ENCODE measurements at regions not wholly inside any gene's neighbourhood (a gene's known extent, or its start where the extent isn't known, plus 50 kb on each side); places are given as distances from the start of the nearest gene placed in this dataset.

- DNase-seq, result no peak
These were observed 288.8 kb downstream of the ADGB start for GRCh38 chr6:146887447-146888077.

GRCh38 chr6:146889303-146889702, 290.5 kb downstream of the ADGB start:
- DNase-seq, result no peak

GRCh38 chr6:146890172-146890571, 291.4 kb downstream of the ADGB start:
- no peak for DNase-seq

GRCh38 chr6:146890644-146891434, 292.1 kb downstream of the ADGB start:
- no peak for DNase-seq

- DNase-seq, result no peak
These were observed 293.0 kb downstream of the ADGB start for GRCh38 chr6:146891615-146892265.

GRCh38 chr6:146892283-146892612, 293.5 kb downstream of the ADGB start:
- no peak for DNase-seq

- no peak for DNase-seq
These were observed 294.0 kb downstream of the ADGB start for GRCh38 chr6:146892613-146893401.

GRCh38 chr6:146893690-146894089, 294.9 kb downstream of the ADGB start:
- DNase-seq, result no peak

- DNase-seq, result no peak
These were observed 295.9 kb downstream of the ADGB start for GRCh38 chr6:146894624-146895023.

- no peak for DNase-seq
These were observed 296.5 kb downstream of the ADGB start for GRCh38 chr6:146895101-146895771.

GRCh38 chr6:146895772-146896061, 296.9 kb downstream of the ADGB start:
- DNase-seq, result no peak

GRCh38 chr6:146896062-146896813, 297.5 kb downstream of the ADGB start:
- no peak for DNase-seq

- no peak for DNase-seq
These were observed 298.4 kb downstream of the ADGB start for GRCh38 chr6:146896960-146897701.

GRCh38 chr6:146898069-146898887, 299.5 kb downstream of the ADGB start:
- DNase-seq, result no peak

- DNase-seq, result no peak
These were observed 300.1 kb downstream of the ADGB start for GRCh38 chr6:146898888-146899227.

GRCh38 chr6:146901940-146902816, 302.0 kb upstream of the STXBP5 start:
- no peak for DNase-seq

GRCh38 chr6:146902846-146903245, 301.4 kb upstream of the STXBP5 start:
- DNase-seq, result no peak

GRCh38 chr6:146903451-146903850, 300.8 kb upstream of the STXBP5 start:
- no peak for DNase-seq

- DNase-seq, result no peak
These were observed 299.6 kb upstream of the STXBP5 start for GRCh38 chr6:146904596-146904995.
